AG04450 (cell line): ENCODE measurements at regions not wholly inside any gene's neighbourhood (a gene's known extent, or its start where the extent isn't known, plus 50 kb on each side); places are given as distances from the start of the nearest gene placed in this dataset.

Experiments
- CTCF ChIA-PET: fragments of 300-600, 350-600 bp; formaldehyde crosslinking; extraction: SDS; loops from one replicate; lab custom pipeline; 2022; ENCODE audit warnings: antibody characterized with exemption, inconsistent platforms; lab: Charles Lee
- POLR2A ChIA-PET: fragments of 350-600 bp; formaldehyde crosslinking; extraction: SDS; loops from one replicate; lab custom pipeline; 2021; ENCODE audit warnings: antibody characterized with exemption, inconsistent platforms; lab: Yijun Ruan, JAX
- DNase-seq: peaks from one replicate; pipeline ENCODE4 v3.0.0-alpha.2; 2011; ENCODE audit warnings: low read depth, low spot score
- H3K27ac ChIP-seq: one replicate; pipeline ENCODE4 v1.5.1; 2012; ENCODE audit warnings: low read depth, low read length, control low read depth
- H3K27me3 ChIP-seq: one replicate; pipeline ENCODE4 v1.6.0; 2012; ENCODE audit warnings: low read length; ENCODE audit not compliant: control insufficient read depth, insufficient read depth
- H3K4me3 ChIP-seq: 2 replicates; pipeline ENCODE4 v1.5.1; 2011; ENCODE audit warnings: mild to moderate bottlenecking, low read depth, low read length, control low read depth
- H3K9me3 ChIP-seq: 2 replicates; pipeline ENCODE4 v1.5.1; 2012; ENCODE audit warnings: low read length; ENCODE audit not compliant: control insufficient read depth, insufficient read depth
- TF ChIP-seq, protein P1 (sequence below): IDR thresholded peaks from 2 replicates; pipeline ENCODE4 v1.5.1; 2011; ENCODE audit warnings: low read depth, low read length, control low read depth, inconsistent platforms

DNA sequence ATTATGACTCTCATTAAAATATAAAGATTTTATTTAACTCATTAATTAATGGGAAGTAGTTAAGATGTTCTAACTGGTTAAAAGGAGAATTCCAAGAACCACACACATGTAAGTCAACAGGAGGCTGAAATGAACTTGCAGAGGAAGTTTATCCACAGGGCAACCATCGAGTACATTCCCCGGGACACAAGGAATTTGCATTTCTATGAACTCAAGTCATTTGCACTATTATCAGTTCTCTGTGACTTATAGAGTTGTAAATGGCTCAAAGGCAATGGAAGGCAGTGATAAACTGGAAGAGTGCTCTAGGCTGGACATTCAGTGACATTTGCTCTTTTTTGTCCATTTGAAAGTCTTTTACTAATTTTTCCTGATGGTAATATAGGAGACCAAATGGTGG lies 97.4 kb downstream of the SNX5 start:
- Histone ChIP-seq H3K27ac (no peak overlapping the region), H3K27me3 (no peaks in the 10 kb centered on the region), H3K9me3 (no peaks in the 10 kb centered on the region), H3K4me3 (no peak overlapping the region)
- ChIA-PET CTCF (interaction anchor here (1.2 kb wide), 1 partner anchor 189 kb away, joined by 4 read pairs; no protein-coding TSS in a partner anchor), POLR2A (interaction anchor here (0.8 kb wide), 1 partner anchor 189 kb away, joined by 3 read pairs; no protein-coding TSS in a partner anchor)
- TF ChIP-seq, protein P1, sequence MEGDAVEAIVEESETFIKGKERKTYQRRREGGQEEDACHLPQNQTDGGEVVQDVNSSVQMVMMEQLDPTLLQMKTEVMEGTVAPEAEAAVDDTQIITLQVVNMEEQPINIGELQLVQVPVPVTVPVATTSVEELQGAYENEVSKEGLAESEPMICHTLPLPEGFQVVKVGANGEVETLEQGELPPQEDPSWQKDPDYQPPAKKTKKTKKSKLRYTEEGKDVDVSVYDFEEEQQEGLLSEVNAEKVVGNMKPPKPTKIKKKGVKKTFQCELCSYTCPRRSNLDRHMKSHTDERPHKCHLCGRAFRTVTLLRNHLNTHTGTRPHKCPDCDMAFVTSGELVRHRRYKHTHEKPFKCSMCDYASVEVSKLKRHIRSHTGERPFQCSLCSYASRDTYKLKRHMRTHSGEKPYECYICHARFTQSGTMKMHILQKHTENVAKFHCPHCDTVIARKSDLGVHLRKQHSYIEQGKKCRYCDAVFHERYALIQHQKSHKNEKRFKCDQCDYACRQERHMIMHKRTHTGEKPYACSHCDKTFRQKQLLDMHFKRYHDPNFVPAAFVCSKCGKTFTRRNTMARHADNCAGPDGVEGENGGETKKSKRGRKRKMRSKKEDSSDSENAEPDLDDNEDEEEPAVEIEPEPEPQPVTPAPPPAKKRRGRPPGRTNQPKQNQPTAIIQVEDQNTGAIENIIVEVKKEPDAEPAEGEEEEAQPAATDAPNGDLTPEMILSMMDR = no peak
- no peak for DNase-seq

DNA sequence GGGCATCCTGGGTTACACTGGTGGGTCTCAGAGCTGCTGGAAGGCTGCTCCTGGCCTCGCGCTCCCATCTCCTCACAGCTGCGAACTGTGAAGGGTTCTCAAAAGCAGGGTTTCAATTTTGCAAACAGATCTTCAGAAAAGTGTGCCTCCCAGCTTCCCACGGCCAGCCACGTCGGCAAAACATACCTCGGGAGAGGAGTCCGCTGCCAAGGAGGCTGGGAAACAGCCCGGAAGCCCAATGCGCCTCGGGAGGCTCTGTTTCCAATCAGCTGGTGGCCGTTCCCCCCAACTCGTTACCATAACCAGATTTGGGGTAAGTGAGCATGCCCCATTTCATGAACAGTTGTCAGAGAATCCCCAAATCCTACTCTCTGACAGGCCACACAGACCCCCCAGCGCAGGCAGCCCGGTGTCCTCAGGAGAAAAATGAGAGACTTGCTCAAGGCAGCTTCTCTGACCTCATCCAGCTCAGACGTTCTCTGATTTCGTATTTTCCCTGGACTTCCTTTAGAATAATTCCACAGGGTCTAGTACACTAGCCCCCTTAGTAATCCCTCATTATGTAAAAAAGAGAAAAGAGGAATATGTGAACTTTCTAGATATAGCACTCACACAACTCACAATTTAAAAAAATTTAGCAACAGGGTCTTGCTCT lies 98.4 kb downstream of the SNX5 start:
- DNase-seq = no peak
- no peak overlapping the region for H3K4me3 ChIP-seq

GRCh38 chr20:17869295-17869994 lies 99.1 kb downstream of the SNX5 start:
- DNase-seq = no peak
- TF ChIP-seq, protein P1 = no peak
- ChIA-PET POLR2A (interaction anchor here (2.1 kb wide), 1 partner anchor 187 kb away, joined by 6 read pairs; the partner anchor contains the start of gene RRBP1), CTCF (no interaction called here)
- Histone ChIP-seq H3K27me3 (no peaks in the 10 kb centered on the region), H3K27ac (no peak overlapping the region), H3K9me3 (no peaks in the 10 kb centered on the region), H3K4me3 (no peak overlapping the region)

More for the DNA sequence above, 98.4 kb downstream of the SNX5 start:
- Histone ChIP-seq H3K27me3 (no peaks in the 10 kb centered on the region), H3K9me3 (no peaks in the 10 kb centered on the region), H3K27ac (peak overlapping the region; percentile 39)
- TF ChIP-seq, protein P1 = no peak
- ChIA-PET CTCF (interaction anchor here (0.8 kb wide), 1 partner anchor 188 kb away, joined by 3 read pairs; the partner anchor contains the start of gene RRBP1), POLR2A (interaction anchor here (2.1 kb wide), 1 partner anchor 188 kb away, joined by 6 read pairs; the partner anchor contains the start of gene RRBP1)

DNA sequence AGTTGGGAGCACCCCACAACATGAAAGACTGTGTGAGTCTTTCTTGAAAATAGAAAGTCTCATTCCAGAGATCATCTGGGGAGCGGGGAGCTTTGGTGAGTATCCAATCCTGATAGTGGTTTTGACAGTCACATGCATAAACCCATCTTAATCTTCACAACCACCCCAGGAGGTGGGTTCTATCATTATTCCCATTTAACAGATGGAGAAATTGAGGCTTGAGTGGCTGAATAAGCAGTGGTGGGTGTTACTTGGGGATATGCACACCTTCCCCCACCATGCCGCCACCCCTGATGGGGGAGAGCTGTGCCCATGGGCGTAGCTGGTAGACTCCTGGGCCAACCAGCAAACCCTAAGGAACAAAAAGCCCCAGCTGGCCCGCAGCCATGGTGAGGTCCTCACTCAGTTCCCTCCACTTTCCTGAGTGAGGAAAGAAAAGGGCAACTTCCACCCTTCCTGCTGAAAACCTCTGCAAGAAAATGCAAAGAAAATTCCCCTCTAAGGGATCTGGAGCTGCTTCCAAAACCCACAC lies 99.8 kb downstream of the SNX5 start:
- Histone ChIP-seq H3K27me3 (no peaks in the 10 kb centered on the region), H3K4me3 (no peak overlapping the region), H3K27ac (no peak overlapping the region), H3K9me3 (no peaks in the 10 kb centered on the region)
- TF ChIP-seq, protein P1 = no peak
- CTCF ChIA-PET = no interaction called here
- POLR2A ChIA-PET = interaction anchor here (2.1 kb wide), 1 partner anchor 186 kb away, joined by 6 read pairs; the partner anchor contains the start of gene RRBP1
- no peak for DNase-seq
